ENCODE measurements at regions not wholly inside any gene's neighbourhood (a gene's known extent, or its start where the extent isn't known, plus 50 kb on each side); places are given as distances from the start of the nearest gene placed in this dataset.

DNA sequence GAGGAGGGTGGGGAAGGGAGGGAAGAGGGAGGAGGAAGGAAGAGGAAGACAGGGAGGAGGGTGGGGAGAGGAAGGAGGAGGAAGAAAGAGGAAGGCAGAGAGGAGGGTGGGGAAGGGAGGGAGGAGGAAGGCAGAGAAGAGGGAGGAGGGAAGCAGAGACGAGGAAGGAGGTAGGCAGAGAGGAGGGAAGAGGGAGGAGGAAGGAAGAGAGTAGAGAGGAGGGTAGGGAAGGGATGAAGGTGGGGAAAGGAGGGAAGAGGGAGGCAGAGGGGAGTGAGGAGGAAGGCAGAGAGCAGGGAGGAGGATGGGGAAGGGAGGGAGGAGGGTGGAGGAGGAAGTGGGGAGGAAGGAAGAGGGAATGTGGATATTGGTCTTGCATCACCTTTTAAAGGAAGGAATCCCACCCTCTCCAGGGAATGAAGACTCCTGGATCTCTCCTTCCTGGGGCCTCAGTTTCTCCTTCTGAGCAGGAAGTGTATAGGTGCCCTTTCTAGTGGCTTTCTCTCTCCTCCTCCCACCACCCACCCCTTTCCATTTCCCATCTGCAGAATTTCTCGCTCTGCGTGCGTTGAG, 188.9 kb upstream of the ZNF618 start:
- no peak overlapping the region for H3K27ac ChIP-seq (ENCODE audit: low read depth, low read length)
- Mint-ChIP-seq H3K4me1 (peaks cover 25% of the 10 kb centered on the region), H3K27me3 (ENCODE audit: insufficient read depth) (peaks cover 73% of the 10 kb centered on the region), H3K9me3 (no peaks in the 10 kb centered on the region), H3K4me3 (peak overlapping the region; percentile 51), H3K36me3 (ENCODE audit: low read depth) (no peaks in the 10 kb centered on the region), H3K27ac (no peak overlapping the region)
- TF ChIP-seq CTCF (conservative IDR thresholded peaks at IDR 0.05): no peak
- H3K4me1 ChIP-seq (ENCODE audit: control insufficient read depth, insufficient read depth, low read length): no peaks in the 10 kb centered on the region
- H3K4me3 ChIP-seq (ENCODE audit: low read length): peak overlapping the region; percentile 62
- WGBS, 2 experiments (ENCODE audit: insufficient coverage in 1 of 2, insufficient read length in 1 of 2): 48 to 90% methylated on average over 1 to 4 of the region's 4 CpGs
- DNase-seq: no peak
- H3K9ac ChIP-seq (ENCODE audit: extremely low read depth, low read length, poor library complexity, severe bottlenecking): no peak overlapping the region
- H3K36me3 ChIP-seq (ENCODE audit: control insufficient read depth, insufficient read depth, low read length): no peaks in the 10 kb centered on the region
- peaks cover 73% of the 10 kb centered on the region for H3K27me3 ChIP-seq (ENCODE audit: control insufficient read depth, insufficient read depth, low read length, poor library complexity, severe bottlenecking)
- no peaks in the 10 kb centered on the region for H3K9me3 ChIP-seq (ENCODE audit: control insufficient read depth, low read length)

GRCh38 chr9:113687680-113688371, 188.3 kb upstream of the ZNF618 start:
- peaks cover 73% of the 10 kb centered on the region for H3K27me3 Mint-ChIP-seq (ENCODE audit: insufficient read depth)
- Histone ChIP-seq H3K9ac (ENCODE audit: extremely low read depth, low read length, poor library complexity, severe bottlenecking) (no peak overlapping the region), H3K4me3 (ENCODE audit: low read length) (peak overlapping the region; percentile 62), H3K4me1 (ENCODE audit: control insufficient read depth, insufficient read depth, low read length) (no peaks in the 10 kb centered on the region), H3K36me3 (ENCODE audit: control insufficient read depth, insufficient read depth, low read length) (no peaks in the 10 kb centered on the region), H3K27me3 (ENCODE audit: control insufficient read depth, insufficient read depth, low read length, poor library complexity, severe bottlenecking) (peaks cover 73% of the 10 kb centered on the region), H3K27ac (ENCODE audit: low read depth, low read length) (no peak overlapping the region), H3K9me3 (ENCODE audit: control insufficient read depth, low read length) (no peaks in the 10 kb centered on the region)
- no peaks in the 10 kb centered on the region for H3K9me3 Mint-ChIP-seq
- peaks cover 24% of the 10 kb centered on the region for H3K4me1 Mint-ChIP-seq
- no peak overlapping the region for H3K27ac Mint-ChIP-seq
- TF ChIP-seq CTCF (conservative IDR thresholded peaks at IDR 0.05): peak; percentile 15
- WGBS, 2 experiments (ENCODE audit: insufficient coverage in 1 of 2, insufficient read length in 1 of 2): 15 to 31% methylated on average over 12 to 40 of the region's 40 CpGs
- no peaks in the 10 kb centered on the region for H3K36me3 Mint-ChIP-seq (ENCODE audit: low read depth)
- H3K4me3 Mint-ChIP-seq: peak overlapping the region; percentile 51
- peak; percentile 70 for DNase-seq

GRCh38 chr9:113690055-113690740, 185.9 kb upstream of the ZNF618 start:
- no peaks in the 10 kb centered on the region for H3K36me3 Mint-ChIP-seq (ENCODE audit: low read depth)
- H3K4me3 ChIP-seq (ENCODE audit: low read length): no peak overlapping the region
- H3K27ac Mint-ChIP-seq: no peak overlapping the region
- H3K27ac ChIP-seq (ENCODE audit: low read depth, low read length): no peak overlapping the region
- peaks cover 16% of the 10 kb centered on the region for H3K9me3 Mint-ChIP-seq
- H3K9me3 ChIP-seq (ENCODE audit: control insufficient read depth, low read length): peaks cover 18% of the 10 kb centered on the region
- 69 to 75% methylated on average over 7 to 11 of the region's 11 CpGs for WGBS, 2 experiments (ENCODE audit: insufficient coverage in 1 of 2, insufficient read length in 1 of 2)
- H3K4me1 ChIP-seq (ENCODE audit: control insufficient read depth, insufficient read depth, low read length): no peaks in the 10 kb centered on the region
- DNase-seq: no peak
- TF ChIP-seq CTCF (conservative IDR thresholded peaks at IDR 0.05): no peak
- no peak overlapping the region for H3K9ac ChIP-seq (ENCODE audit: extremely low read depth, low read length, poor library complexity, severe bottlenecking)
- H3K4me1 Mint-ChIP-seq: peaks cover 14% of the 10 kb centered on the region
- peaks cover 68% of the 10 kb centered on the region for H3K27me3 Mint-ChIP-seq (ENCODE audit: insufficient read depth)
- peaks cover 64% of the 10 kb centered on the region for H3K27me3 ChIP-seq (ENCODE audit: control insufficient read depth, insufficient read depth, low read length, poor library complexity, severe bottlenecking)
- no peak overlapping the region for H3K4me3 Mint-ChIP-seq
- H3K36me3 ChIP-seq (ENCODE audit: control insufficient read depth, insufficient read depth, low read length): no peaks in the 10 kb centered on the region
